Colonic mucosa (tissue), 4 donors: ENCODE measurements at regions not wholly inside any gene's neighbourhood (a gene's known extent, or its start where the extent isn't known, plus 50 kb on each side); places are given as distances from the start of the nearest gene placed in this dataset.

ENCODE experiments used
- DNase-seq: peaks from one replicate; pipeline ENCODE4 v3.0.0-alpha.2; 2020
- H3K27ac ChIP-seq: fragments of 200-600 bp; one replicate; pipeline ENCODE4 v1.8.0; 2021
- H3K27me3 ChIP-seq: fragments of 200-600 bp; one replicate; pipeline ENCODE4 v1.8.0; 2021
- H3K36me3 ChIP-seq: fragments of 200-600 bp; one replicate; pipeline ENCODE4 v1.8.0; 2021
- H3K4me1 ChIP-seq: fragments of 200-600 bp; one replicate; pipeline ENCODE4 v1.8.0; 2021; ENCODE audit warnings: mild to moderate bottlenecking
- H3K4me3 ChIP-seq: fragments of 200-600 bp; one replicate; pipeline ENCODE4 v1.8.0; 2021
- H3K9ac ChIP-seq, 2 donors: one replicate each; pipeline ENCODE4 v1.7.0; 2013; ENCODE audit warnings: control low read depth in 2 of 2, low read depth in 2 of 2, low read length in 2 of 2
- H3K9me3 ChIP-seq: fragments of 200-600 bp; one replicate; pipeline ENCODE4 v1.8.0; 2021
- CTCF ChIP-seq: fragments of 200-600 bp; IDR thresholded peaks from one replicate; pipeline ENCODE4 v1.8.0; 2022; ENCODE audit warnings: antibody characterized with exemption, mild to moderate bottlenecking
- intact Hi-C: fragments of 100-400 bp; cut with DNase I; formaldehyde crosslinking; loops from one replicate; pipeline ENCODE4 v1.14.1; 2022
- donor health status: healthy.
- donor health status: DM: no; HTN: no; CAD: no.
- donor health status: DM: no; HTN: no; CAD: no.

DNA sequence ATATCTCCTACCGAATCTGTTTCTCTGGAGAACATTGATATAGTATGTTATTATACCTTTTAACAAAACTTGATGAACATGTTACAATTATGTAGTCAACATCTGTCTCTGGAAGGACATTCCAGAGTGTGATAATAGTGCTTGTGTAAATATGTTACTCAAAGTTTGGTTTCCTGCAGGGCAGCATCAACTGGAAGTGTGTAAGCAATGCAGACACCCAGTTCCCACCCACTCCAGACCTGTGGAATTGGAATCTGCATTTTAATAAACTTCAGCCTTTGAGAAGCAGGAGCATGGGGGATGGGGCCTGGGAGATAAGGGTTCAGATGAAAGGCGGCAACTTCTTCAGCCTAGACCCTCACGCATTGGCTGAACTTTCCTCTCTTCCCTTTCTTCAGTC, 398.9 kb downstream of the RND3 start:
- H3K27ac ChIP-seq, result no peak overlapping the region
- no peak overlapping the region for H3K9ac ChIP-seq
- H3K4me3 ChIP-seq, result no peak overlapping the region
- no peaks in the 10 kb centered on the region for H3K4me1 ChIP-seq
- no peak for TF ChIP-seq CTCF
- intact Hi-C loops, result no loop called here
- no peak for DNase-seq
- no peaks in the 10 kb centered on the region for H3K9me3 ChIP-seq
- H3K27me3 ChIP-seq, result no peaks in the 10 kb centered on the region
- no peaks in the 10 kb centered on the region for H3K36me3 ChIP-seq

- no peak for DNase-seq
- no peak for TF ChIP-seq CTCF
- intact Hi-C loops, result no loop called here
- Histone ChIP-seq H3K9ac (no peak overlapping the region), H3K27me3 (no peaks in the 10 kb centered on the region), H3K4me3 (no peak overlapping the region), H3K27ac (no peak overlapping the region), H3K4me1 (no peaks in the 10 kb centered on the region), H3K36me3 (no peaks in the 10 kb centered on the region), H3K9me3 (no peaks in the 10 kb centered on the region)
Observed at GRCh38 chr2:150085478-150085877, 402.0 kb downstream of the RND3 start.

- no peak for DNase-seq
- intact Hi-C loops, result no loop called here
Observed at GRCh38 chr2:150081775-150082481, 405.5 kb downstream of the RND3 start.

GRCh38 chr2:150076281-150076680, 411.2 kb downstream of the RND3 start:
- TF ChIP-seq CTCF, result no peak
- no peak for DNase-seq
- Histone ChIP-seq H3K27ac (no peak overlapping the region), H3K9ac (no peak overlapping the region), H3K4me1 (no peaks in the 10 kb centered on the region), H3K36me3 (no peaks in the 10 kb centered on the region), H3K9me3 (no peaks in the 10 kb centered on the region), H3K4me3 (no peak overlapping the region), H3K27me3 (no peaks in the 10 kb centered on the region)
- intact Hi-C loops, result no loop called here

More at GRCh38 chr2:150081775-150082481, 405.5 kb downstream of the RND3 start:
- Histone ChIP-seq H3K27me3 (no peaks in the 10 kb centered on the region), H3K9me3 (no peaks in the 10 kb centered on the region), H3K27ac (no peak overlapping the region), H3K4me1 (no peaks in the 10 kb centered on the region), H3K4me3 (no peak overlapping the region), H3K9ac (no peak overlapping the region), H3K36me3 (no peaks in the 10 kb centered on the region)
- TF ChIP-seq CTCF, result no peak

- no peak overlapping the region for H3K9ac ChIP-seq
- no peaks in the 10 kb centered on the region for H3K9me3 ChIP-seq
- H3K4me1 ChIP-seq, result no peaks in the 10 kb centered on the region
- H3K27ac ChIP-seq, result no peak overlapping the region
- H3K27me3 ChIP-seq, result no peaks in the 10 kb centered on the region
- intact Hi-C loops, result no loop called here
- DNase-seq, result no peak
- no peaks in the 10 kb centered on the region for H3K36me3 ChIP-seq
- TF ChIP-seq CTCF, result no peak
- H3K4me3 ChIP-seq, result no peak overlapping the region
Observed at GRCh38 chr2:150075831-150076230, 411.6 kb downstream of the RND3 start.
